ENCODE measurements at regions not wholly inside any gene's neighbourhood (a gene's known extent, or its start where the extent isn't known, plus 50 kb on each side); places are given as distances from the start of the nearest gene placed in this dataset.

DNA sequence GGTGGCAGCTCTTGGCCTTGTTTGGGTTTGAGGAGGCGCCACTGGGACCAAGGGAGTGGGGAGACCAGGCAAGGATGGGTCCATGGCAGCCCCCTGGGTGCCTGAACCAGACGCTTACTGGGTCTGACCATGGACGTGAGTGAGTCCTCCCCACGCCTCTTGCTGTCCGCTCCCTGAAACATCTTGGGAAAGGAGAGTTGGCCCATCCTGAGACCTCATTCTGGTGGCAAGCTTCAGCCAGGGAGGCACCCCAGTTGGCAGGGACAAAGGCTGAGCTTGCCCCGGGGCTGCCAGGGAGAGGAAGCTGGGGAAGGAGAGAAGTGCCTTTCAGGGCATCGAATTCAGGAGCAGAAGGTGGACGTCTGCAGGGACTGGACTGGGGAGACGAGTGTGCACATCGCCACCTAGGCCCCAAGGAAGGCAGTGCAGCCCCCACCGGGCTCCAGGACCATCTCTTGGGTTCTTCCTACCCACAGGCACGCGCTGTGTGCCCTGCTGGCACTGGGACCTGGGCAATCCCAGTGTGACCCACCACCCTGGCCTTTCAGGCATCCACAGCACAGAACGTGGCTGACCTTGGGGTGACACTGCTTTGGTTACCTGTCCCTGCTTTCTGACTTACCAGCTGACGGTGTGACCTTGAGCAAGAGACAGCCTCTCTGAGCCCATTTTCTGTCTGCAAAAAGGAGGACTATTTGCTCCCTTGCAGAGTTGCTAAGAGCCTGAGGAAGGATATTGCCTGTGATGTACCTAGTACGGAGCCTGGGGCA is 132.9 kb upstream of the WNT4 start:
- Histone ChIP-seq H2AK5ac (ENCODE audit: low read length, severe bottlenecking) (no peak overlapping the region), H3K14ac (ENCODE audit: low read length in 2 of 2) (no peak overlapping the region), H3K9ac (ENCODE audit: low read length) (no peak overlapping the region), H3K4ac (ENCODE audit: low read depth in 1 of 2, low read length in 2 of 2) (no peak overlapping the region), H4K8ac (ENCODE audit: low read length) (no peak overlapping the region), H3K36me3 (ENCODE audit: control insufficient read depth in 1 of 2, insufficient read depth in 2 of 2, low read depth in 1 of 2, low read length in 2 of 2) (no peaks in the 10 kb centered on the region), H2BK5ac (ENCODE audit: low read depth, low read length, poor library complexity, severe bottlenecking) (no peak overlapping the region), H2BK120ac (ENCODE audit: low read depth, low read length) (no peak overlapping the region), H4K91ac (ENCODE audit: low read length) (peak overlapping the region; percentile 37), H2BK12ac (ENCODE audit: low read length in 2 of 2) (peak overlapping the region; percentile 15 to 58), H3K79me1 (replicated peaks; ENCODE audit: low read length, poor library complexity, severe bottlenecking) (no peaks in the 10 kb centered on the region), H3K4me3 (ENCODE audit: insufficient read depth in 1 of 2, low read depth in 1 of 2, low read length in 2 of 2) (no peak overlapping the region), H3K4me2 (ENCODE audit: low read length, poor library complexity, severe bottlenecking) (no peak overlapping the region), H2BK15ac (ENCODE audit: low read depth, poor library complexity, severe bottlenecking) (no peak overlapping the region), H2AFZ (ENCODE audit: low read depth, low read length) (no peak overlapping the region), H3K27ac (ENCODE audit: low read length, poor library complexity, severe bottlenecking) (no peak overlapping the region), H3K27me3 (ENCODE audit: control insufficient read depth in 1 of 2, insufficient read depth in 1 of 2, low read length in 2 of 2) (peaks cover 59 to 63% of the 10 kb centered on the region in 2 experiments), H3K23ac (ENCODE audit: low read length in 2 of 2) (no peak overlapping the region), H3K9me3 (ENCODE audit: control insufficient read depth, low read length) (no peaks in the 10 kb centered on the region), H3K18ac (ENCODE audit: low read depth in 1 of 2, low read length in 2 of 2) (peak overlapping the region in 1 of 2 experiments; percentile 30), H3K4me1 (ENCODE audit: control insufficient read depth, insufficient read depth, low read depth, low read length) (peaks cover 2% of the 10 kb centered on the region)
- DNase-seq: peak; percentile 64
- WGBS: 41% methylated on average over 16 of the region's 16 CpGs

DNA sequence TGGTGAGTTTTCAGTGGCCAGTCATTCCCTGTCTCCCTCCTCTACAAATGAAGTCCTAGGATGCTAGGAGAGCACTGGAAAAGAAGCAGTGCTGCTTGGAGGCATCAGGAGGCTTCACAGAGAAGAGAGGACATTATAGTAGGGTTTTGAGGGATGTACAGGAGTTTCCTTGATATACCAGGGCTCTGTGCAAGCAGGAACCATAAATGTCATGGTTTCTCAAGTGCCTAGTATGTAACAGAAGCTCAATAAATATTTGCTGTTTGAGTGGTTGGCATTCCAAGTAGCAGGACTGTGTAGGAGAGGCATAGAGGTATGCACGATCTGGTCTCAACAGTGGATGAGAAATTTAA is 133.5 kb upstream of the WNT4 start:
- peak overlapping the region in 1 of 2 experiments; percentile 58 for H2BK12ac ChIP-seq (ENCODE audit: low read length in 2 of 2)
- H4K8ac ChIP-seq (ENCODE audit: low read length): no peak overlapping the region
- DNase-seq: no peak
- no peak overlapping the region for H4K91ac ChIP-seq (ENCODE audit: low read length)
- H2BK5ac ChIP-seq (ENCODE audit: low read depth, low read length, poor library complexity, severe bottlenecking): no peak overlapping the region
- H2BK15ac ChIP-seq (ENCODE audit: low read depth, poor library complexity, severe bottlenecking): no peak overlapping the region
- no peak overlapping the region for H3K14ac ChIP-seq (ENCODE audit: low read length in 2 of 2)
- no peak overlapping the region for H3K23ac ChIP-seq (ENCODE audit: low read length in 2 of 2)
- no peak overlapping the region for H3K18ac ChIP-seq (ENCODE audit: low read depth in 1 of 2, low read length in 2 of 2)
- peaks cover 2% of the 10 kb centered on the region for H3K4me1 ChIP-seq (ENCODE audit: control insufficient read depth, insufficient read depth, low read depth, low read length)
- H2BK120ac ChIP-seq (ENCODE audit: low read depth, low read length): no peak overlapping the region
- H3K36me3 ChIP-seq (ENCODE audit: control insufficient read depth in 1 of 2, insufficient read depth in 2 of 2, low read depth in 1 of 2, low read length in 2 of 2): no peaks in the 10 kb centered on the region
- H3K9me3 ChIP-seq (ENCODE audit: control insufficient read depth, low read length): no peaks in the 10 kb centered on the region
- H2AFZ ChIP-seq (ENCODE audit: low read depth, low read length): no peak overlapping the region
- H3K27me3 ChIP-seq (ENCODE audit: control insufficient read depth in 1 of 2, insufficient read depth in 1 of 2, low read length in 2 of 2): peaks cover 57 to 58% of the 10 kb centered on the region in 2 experiments
- no peaks in the 10 kb centered on the region for H3K79me1 ChIP-seq (replicated peaks; ENCODE audit: low read length, poor library complexity, severe bottlenecking)
- H2AK5ac ChIP-seq (ENCODE audit: low read length, severe bottlenecking): no peak overlapping the region
- H3K4ac ChIP-seq (ENCODE audit: low read depth in 1 of 2, low read length in 2 of 2): no peak overlapping the region
- H3K9ac ChIP-seq (ENCODE audit: low read length): no peak overlapping the region
- no peak overlapping the region for H3K4me3 ChIP-seq (ENCODE audit: insufficient read depth in 1 of 2, low read depth in 1 of 2, low read length in 2 of 2)
- 56% methylated on average over 1 of the region's 1 CpG for WGBS
- no peak overlapping the region for H3K4me2 ChIP-seq (ENCODE audit: low read length, poor library complexity, severe bottlenecking)
- H3K27ac ChIP-seq (ENCODE audit: low read length, poor library complexity, severe bottlenecking): no peak overlapping the region

DNA sequence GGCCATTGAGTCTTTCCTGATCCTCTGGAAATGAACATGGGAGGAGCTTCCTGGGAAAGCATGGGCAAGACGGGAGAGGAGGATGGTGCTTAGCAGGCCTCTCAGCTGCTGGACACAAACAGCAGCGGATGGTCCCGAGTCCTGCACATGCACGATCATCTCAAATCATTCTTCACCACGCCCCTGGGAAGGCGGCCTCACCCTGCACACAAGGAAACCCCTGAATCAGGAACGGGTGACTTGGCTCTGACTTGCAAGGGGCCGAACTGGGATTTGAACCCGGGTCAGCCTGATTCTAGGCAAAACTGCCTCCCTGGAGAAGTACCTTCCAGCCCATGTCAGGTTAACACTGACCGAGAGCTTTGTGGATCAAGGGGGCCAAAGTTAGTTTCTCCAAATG is 134.8 kb upstream of the WNT4 start:
- DNase-seq: no peak
- no peak overlapping the region for H3K4me2 ChIP-seq (ENCODE audit: low read length, poor library complexity, severe bottlenecking)
- no peaks in the 10 kb centered on the region for H3K79me1 ChIP-seq (replicated peaks; ENCODE audit: low read length, poor library complexity, severe bottlenecking)
- H2AK5ac ChIP-seq (ENCODE audit: low read length, severe bottlenecking): no peak overlapping the region
- peaks cover 58 to 60% of the 10 kb centered on the region in 2 experiments for H3K27me3 ChIP-seq (ENCODE audit: control insufficient read depth in 1 of 2, insufficient read depth in 1 of 2, low read length in 2 of 2)
- H3K9me3 ChIP-seq (ENCODE audit: control insufficient read depth, low read length): no peaks in the 10 kb centered on the region
- H3K4me3 ChIP-seq (ENCODE audit: insufficient read depth in 1 of 2, low read depth in 1 of 2, low read length in 2 of 2): no peak overlapping the region
- peaks cover 2% of the 10 kb centered on the region for H3K4me1 ChIP-seq (ENCODE audit: control insufficient read depth, insufficient read depth, low read depth, low read length)
- no peak overlapping the region for H2BK5ac ChIP-seq (ENCODE audit: low read depth, low read length, poor library complexity, severe bottlenecking)
- H3K18ac ChIP-seq (ENCODE audit: low read depth in 1 of 2, low read length in 2 of 2): no peak overlapping the region
- no peak overlapping the region for H2BK120ac ChIP-seq (ENCODE audit: low read depth, low read length)
- H2BK12ac ChIP-seq (ENCODE audit: low read length in 2 of 2): no peak overlapping the region
- no peak overlapping the region for H3K27ac ChIP-seq (ENCODE audit: low read length, poor library complexity, severe bottlenecking)
- H4K91ac ChIP-seq (ENCODE audit: low read length): no peak overlapping the region
- WGBS: 82% methylated on average over 10 of the region's 10 CpGs
- H3K4ac ChIP-seq (ENCODE audit: low read depth in 1 of 2, low read length in 2 of 2): no peak overlapping the region
- no peak overlapping the region for H2AFZ ChIP-seq (ENCODE audit: low read depth, low read length)
- no peak overlapping the region for H3K14ac ChIP-seq (ENCODE audit: low read length in 2 of 2)
- no peak overlapping the region for H3K23ac ChIP-seq (ENCODE audit: low read length in 2 of 2)
- no peak overlapping the region for H3K9ac ChIP-seq (ENCODE audit: low read length)
- H2BK15ac ChIP-seq (ENCODE audit: low read depth, poor library complexity, severe bottlenecking): no peak overlapping the region
- H4K8ac ChIP-seq (ENCODE audit: low read length): no peak overlapping the region
- H3K36me3 ChIP-seq (ENCODE audit: control insufficient read depth in 1 of 2, insufficient read depth in 2 of 2, low read depth in 1 of 2, low read length in 2 of 2): no peaks in the 10 kb centered on the region

DNA sequence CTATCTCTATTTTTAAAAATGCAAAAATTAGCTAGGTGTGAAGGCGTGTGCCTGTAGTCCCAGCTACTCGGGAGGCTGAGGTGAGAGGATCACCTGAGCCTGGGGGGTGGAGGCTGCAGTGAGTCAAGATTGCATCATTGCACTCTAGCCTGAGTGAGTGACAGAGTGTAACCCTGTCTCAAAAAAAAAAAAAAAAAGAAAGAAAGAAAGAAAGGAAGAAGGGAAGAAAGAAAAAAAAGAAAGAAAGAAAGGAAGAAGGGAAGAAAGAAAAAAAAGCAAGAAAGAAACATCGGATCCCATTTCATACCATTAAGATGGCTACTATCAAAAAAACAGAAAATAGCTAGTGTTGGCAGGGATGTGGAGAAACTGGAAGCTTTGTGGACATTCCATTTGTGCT is 136.8 kb upstream of the WNT4 start:
- no peak for DNase-seq
- 86% methylated on average over 2 of the region's 3 CpGs for WGBS
- H4K8ac ChIP-seq (ENCODE audit: low read length): no peak overlapping the region
- no peak overlapping the region for H2AFZ ChIP-seq (ENCODE audit: low read depth, low read length)
- H3K27me3 ChIP-seq (ENCODE audit: control insufficient read depth in 1 of 2, insufficient read depth in 1 of 2, low read length in 2 of 2): peaks cover 58 to 74% of the 10 kb centered on the region in 2 experiments
- H3K9ac ChIP-seq (ENCODE audit: low read length): no peak overlapping the region
- H3K36me3 ChIP-seq (ENCODE audit: control insufficient read depth in 1 of 2, insufficient read depth in 2 of 2, low read depth in 1 of 2, low read length in 2 of 2): no peaks in the 10 kb centered on the region
- H3K23ac ChIP-seq (ENCODE audit: low read length in 2 of 2): no peak overlapping the region
- H3K9me3 ChIP-seq (ENCODE audit: control insufficient read depth, low read length): no peaks in the 10 kb centered on the region
- no peak overlapping the region for H3K14ac ChIP-seq (ENCODE audit: low read length in 2 of 2)
- H4K91ac ChIP-seq (ENCODE audit: low read length): no peak overlapping the region
- no peak overlapping the region for H2BK12ac ChIP-seq (ENCODE audit: low read length in 2 of 2)
- H3K4me3 ChIP-seq (ENCODE audit: insufficient read depth in 1 of 2, low read depth in 1 of 2, low read length in 2 of 2): no peak overlapping the region
- H3K27ac ChIP-seq (ENCODE audit: low read length, poor library complexity, severe bottlenecking): no peak overlapping the region
- no peak overlapping the region for H2BK5ac ChIP-seq (ENCODE audit: low read depth, low read length, poor library complexity, severe bottlenecking)
- no peaks in the 10 kb centered on the region for H3K79me1 ChIP-seq (replicated peaks; ENCODE audit: low read length, poor library complexity, severe bottlenecking)
- no peak overlapping the region for H3K4ac ChIP-seq (ENCODE audit: low read depth in 1 of 2, low read length in 2 of 2)
- H2AK5ac ChIP-seq (ENCODE audit: low read length, severe bottlenecking): no peak overlapping the region
- no peak overlapping the region for H3K18ac ChIP-seq (ENCODE audit: low read depth in 1 of 2, low read length in 2 of 2)
- H3K4me1 ChIP-seq (ENCODE audit: control insufficient read depth, insufficient read depth, low read depth, low read length): no peaks in the 10 kb centered on the region
- H2BK120ac ChIP-seq (ENCODE audit: low read depth, low read length): no peak overlapping the region
- H3K4me2 ChIP-seq (ENCODE audit: low read length, poor library complexity, severe bottlenecking): no peak overlapping the region
- no peak overlapping the region for H2BK15ac ChIP-seq (ENCODE audit: low read depth, poor library complexity, severe bottlenecking)

Measured in mesenchymal stem cell (in vitro differentiated cells and primary cell).